H1 (cell line): ENCODE measurements at regions not wholly inside any gene's neighbourhood (a gene's known extent, or its start where the extent isn't known, plus 50 kb on each side); places are given as distances from the start of the nearest gene placed in this dataset.

Experiments
- CTCF ChIA-PET: fragments of 300-600 bp; sonication (Branson Sonifier 250); formaldehyde crosslinking; loops from one replicate; lab custom pipeline; 2021; ENCODE audit not compliant: partially characterized antibody; lab: Charles Lee
- POLR2A ChIA-PET: fragments of 300-600 bp; sonication (Branson Sonifier 250); formaldehyde crosslinking; loops from one replicate; lab custom pipeline; 2021; ENCODE audit warnings: inconsistent platforms; ENCODE audit not compliant: partially characterized antibody; lab: Charles Lee
- DNase-seq, 2 experiments: peaks; one replicate each; pipeline versions ENCODE4 v3.0.0 to v3.0.0-alpha.2; 2010 to 2022; ENCODE audit warnings: low spot score in 2 of 2, low read depth in 1 of 2, mixed read lengths in 1 of 2
- FAIRE-seq: peaks from 2 replicates; lab custom pipeline; 2011; peaks lifted over from hg19 to GRCh38; lab: Jason Lieb, UNC
- H2AFZ ChIP-seq: 2 replicates; pipeline ENCODE4 v1.8.1; 2012; ENCODE audit warnings: low read length, inconsistent platforms
- H2AK5ac ChIP-seq: 2 replicates; pipeline ENCODE4 v1.6.1; 2013; ENCODE audit warnings: low read depth, low read length
- H2BK120ac ChIP-seq: replicated peaks from 2 replicates; pipeline ENCODE3; 2013; ENCODE audit warnings: low read depth, low read length, inconsistent platforms
- H2BK12ac ChIP-seq: 2 replicates; pipeline ENCODE4 v1.6.1; 2013; ENCODE audit warnings: low read depth, low read length
- H2BK15ac ChIP-seq: 2 replicates; pipeline ENCODE4 v1.6.1; 2013; ENCODE audit warnings: low read length
- H2BK20ac ChIP-seq: 2 replicates; pipeline ENCODE4 v1.6.1; 2013; ENCODE audit warnings: low read length
- H2BK5ac ChIP-seq: 2 replicates; pipeline ENCODE4 v1.6.1; 2013; ENCODE audit warnings: low read depth, low read length
- H3K14ac ChIP-seq: 2 replicates; pipeline ENCODE4 v1.6.1; 2013; ENCODE audit warnings: inconsistent platforms; ENCODE audit not compliant: insufficient read length
- H3K18ac ChIP-seq: 2 replicates; pipeline ENCODE4 v1.6.1; 2013; ENCODE audit warnings: low read length; ENCODE audit errors: extremely low read depth
- H3K23ac ChIP-seq: 2 replicates; pipeline ENCODE4 v1.6.1; 2013; ENCODE audit warnings: inconsistent platforms; ENCODE audit not compliant: insufficient read length
- H3K23me2 ChIP-seq: 2 replicates; pipeline ENCODE4 v1.6.1; 2013; ENCODE audit warnings: low read depth, low read length
- H3K27ac ChIP-seq: 2 replicates; pipeline ENCODE4 v1.6.1; 2011; ENCODE audit warnings: low read depth, low read length, inconsistent platforms
- H3K27me3 ChIP-seq, 4 experiments: replicated peaks in 1 of 4; 1 replicate in 1 of 4; 2 replicates in 3 of 4; pipeline versions ENCODE4 v1.6.1 to v1.8.1; 2011 to 2013; ENCODE audit warnings: low read length in 3 of 4, mild to moderate bottlenecking in 3 of 4, inconsistent platforms in 2 of 4, mixed read lengths in 2 of 4, moderate library complexity in 1 of 4; ENCODE audit not compliant: control insufficient read depth in 3 of 4, insufficient read depth in 3 of 4; ENCODE audit errors: extremely low read depth in 1 of 4
- H3K36me3 ChIP-seq, 4 experiments: 2 replicates each; pipeline versions ENCODE4 v1.6.1 to v1.8.1; 2011 to 2013; ENCODE audit warnings: mild to moderate bottlenecking in 4 of 4, low read length in 3 of 4, moderate library complexity in 2 of 4, control low read depth in 1 of 4, inconsistent platforms in 1 of 4; ENCODE audit not compliant: insufficient read depth in 4 of 4, control insufficient read depth in 2 of 4
- H3K4ac ChIP-seq: replicated peaks from 2 replicates; pipeline ENCODE3; 2013; ENCODE audit warnings: low read length, low read depth, mixed read lengths, inconsistent platforms; ENCODE audit not compliant: insufficient read length
- H3K4me1 ChIP-seq, 4 experiments: replicated peaks in 1 of 4; 1 replicate in 1 of 4; 2 replicates in 3 of 4; pipeline versions ENCODE4 v1.6.1 to v1.8.1; 2011 to 2013; ENCODE audit warnings: low read length in 3 of 4, inconsistent platforms in 2 of 4, mixed read lengths in 1 of 4; ENCODE audit not compliant: insufficient read depth in 4 of 4, control insufficient read depth in 3 of 4
- H3K4me2 ChIP-seq, 2 experiments: 2 replicates each; pipeline versions ENCODE4 v1.6.1 to v1.8.1; 2011 to 2013; ENCODE audit warnings: low read depth in 2 of 2, low read length in 2 of 2, control low read depth in 1 of 2, inconsistent platforms in 1 of 2, mild to moderate bottlenecking in 1 of 2; ENCODE audit not compliant: insufficient read depth in 1 of 2
- H3K4me3 ChIP-seq, 4 experiments: fragments of 200-600, 300-600 bp in 1 of 4; sonication (generic), shearing (Covaris generic), sonication (Bioruptor Twin) in 1 of 4; 2 replicates each; pipeline versions ENCODE4 v1.5.1 to v1.8.1; 2011 to 2016; ENCODE audit warnings: low read length in 4 of 4, low read depth in 3 of 4, control low read depth in 2 of 4, inconsistent platforms in 2 of 4, mild to moderate bottlenecking in 2 of 4, mixed read lengths in 1 of 4, moderate library complexity in 1 of 4; ENCODE audit not compliant: insufficient read depth in 2 of 4; ENCODE audit errors: extremely low read depth in 1 of 4
- H3K56ac ChIP-seq: replicated peaks from 2 replicates; pipeline ENCODE3; 2013; ENCODE audit warnings: low read depth, mild to moderate bottlenecking, mixed read lengths, low read length, inconsistent platforms; ENCODE audit not compliant: insufficient read length
- H3K79me1 ChIP-seq: 2 replicates; pipeline ENCODE4 v1.6.1; 2013; ENCODE audit warnings: low read depth, low read length, control low read depth
- H3K79me2 ChIP-seq, 2 experiments: 2 replicates each; pipeline versions ENCODE4 v1.6.1 to v1.8.1; 2012 to 2013; ENCODE audit warnings: low read length in 2 of 2, mild to moderate bottlenecking in 2 of 2, inconsistent platforms in 1 of 2; ENCODE audit not compliant: insufficient read depth in 2 of 2, control insufficient read depth in 1 of 2
- H3K9ac ChIP-seq, 4 experiments: replicated peaks in 1 of 4; 1 replicate in 1 of 4; 2 replicates in 3 of 4; pipeline versions ENCODE4 v1.6.1 to v1.8.1; 2011 to 2013; ENCODE audit warnings: low read depth in 3 of 4, low read length in 3 of 4, control low read depth in 2 of 4, mild to moderate bottlenecking in 2 of 4, moderate library complexity in 2 of 4, inconsistent platforms in 1 of 4; ENCODE audit errors: extremely low read depth in 1 of 4
- H3K9me3 ChIP-seq, 2 experiments: 2 replicates each; pipeline versions ENCODE4 v1.6.1 to v1.8.1; 2012 to 2013; ENCODE audit warnings: mild to moderate bottlenecking in 2 of 2, moderate library complexity in 2 of 2, control low read depth in 1 of 2, inconsistent platforms in 1 of 2, low read depth in 1 of 2, low read length in 1 of 2, mixed read lengths in 1 of 2; ENCODE audit not compliant: insufficient read depth in 2 of 2
- H4K20me1 ChIP-seq, 2 experiments: replicated peaks in 1 of 2; 2 replicates each; pipeline versions ENCODE3 to v1.8.1; 2011 to 2013; ENCODE audit warnings: inconsistent platforms in 2 of 2, low read length in 2 of 2, mild to moderate bottlenecking in 1 of 2; ENCODE audit not compliant: insufficient read depth in 2 of 2, control insufficient read depth in 1 of 2
- H4K5ac ChIP-seq: 2 replicates; pipeline ENCODE4 v1.6.1; 2013; ENCODE audit warnings: low read length, low read depth, mixed read lengths, inconsistent platforms; ENCODE audit not compliant: insufficient read length
- H4K8ac ChIP-seq: 2 replicates; pipeline ENCODE4 v1.8.0; 2013; ENCODE audit warnings: mild to moderate bottlenecking, moderate library complexity, low read length, inconsistent platforms; ENCODE audit not compliant: insufficient read depth; ENCODE audit errors: extremely low read depth
- H4K91ac ChIP-seq: replicated peaks from 2 replicates; pipeline ENCODE3; 2013; ENCODE audit warnings: low read length, mixed read lengths, inconsistent platforms; ENCODE audit not compliant: insufficient read length
- BACH1 ChIP-seq: IDR thresholded peaks from 2 replicates; pipeline ENCODE4 v1.6.1; 2012; ENCODE audit warnings: low read length, improper control_type of control experiment
- GABPA ChIP-seq: IDR thresholded peaks from 2 replicates; pipeline ENCODE4 v1.6.1; 2011; ENCODE audit warnings: mild to moderate bottlenecking, low read length, moderate library complexity, borderline replicate concordance; ENCODE audit not compliant: insufficient read depth
- JUN ChIP-seq: IDR thresholded peaks from 2 replicates; pipeline ENCODE4 v1.6.1; 2011; ENCODE audit warnings: low read depth, mild to moderate bottlenecking, improper control_type of control experiment, low read length
- KDM5A ChIP-seq: fragments of 200-600 bp; IDR thresholded peaks from 2 replicates; pipeline ENCODE4 v1.7.1; 2012; ENCODE audit warnings: mild to moderate bottlenecking, low read length, inconsistent platforms, mixed read lengths
- RBBP5 ChIP-seq: IDR thresholded peaks from 2 replicates; pipeline ENCODE4 v1.7.1; 2012; ENCODE audit warnings: low read depth, mild to moderate bottlenecking, inconsistent platforms, low read length, moderate library complexity, borderline replicate concordance
- RNF2 ChIP-seq: fragments of 200-900, 300-1000 bp; sonication (generic); IDR thresholded peaks from 2 replicates; pipeline ENCODE4 v1.7.1; 2016; ENCODE audit warnings: borderline replicate concordance, low read depth, mild to moderate bottlenecking, antibody characterized with exemption, low read length; ENCODE audit not compliant: poor library complexity, severe bottlenecking; ENCODE audit errors: missing control alignments
- SIN3A ChIP-seq, 2 experiments: IDR thresholded peaks in 1 of 2; conservative IDR thresholded peaks in 1 of 2; 2 replicates each; pipeline ENCODE4 v1.6.1; 2011 to 2012; ENCODE audit warnings: low read length in 2 of 2, improper control_type of control experiment in 1 of 2, low read depth in 1 of 2, mild to moderate bottlenecking in 1 of 2
- WGBS, 2 experiments: shearing (Covaris generic) in 1 of 2; methylation state at CpG; one replicate each; pipeline versions ENCODE4 v1.1.6 to v1.1.7; 2013 to 2015; ENCODE audit warnings: low lambda C conversion rate in 2 of 2, mixed read lengths in 2 of 2, inconsistent platforms in 1 of 2, low coverage in 1 of 2, missing lambda C conversion rate in 1 of 2; ENCODE audit not compliant: insufficient replicate concordance in 2 of 2, insufficient coverage in 1 of 2, insufficient read length in 1 of 2; ENCODE audit errors: extremely low coverage in 1 of 2, missing lambda C conversion rate in 1 of 2; 5-methylcytosine and 5-hydroxymethylcytosine counted together

- Histone ChIP-seq H3K27ac (no peak overlapping the region), H2BK15ac (no peak overlapping the region), H3K79me1 (no peaks in the 10 kb centered on the region), H3K4me2 (no peak overlapping the region), H3K18ac (no peak overlapping the region), H2BK20ac (no peak overlapping the region), H2AK5ac (no peak overlapping the region), H4K20me1 (no peaks in the 10 kb centered on the region), H3K9ac (no peak overlapping the region), H3K14ac (no peak overlapping the region), H3K56ac (no peak overlapping the region), H3K23me2 (no peaks in the 10 kb centered on the region), H2BK12ac (no peak overlapping the region), H3K4ac (no peak overlapping the region), H2AFZ (no peak overlapping the region), H3K27me3 (no peaks in the 10 kb centered on the region), H4K5ac (no peak overlapping the region), H2BK120ac (no peak overlapping the region), H3K4me3 (no peak overlapping the region), H4K91ac (no peak overlapping the region), H4K8ac (no peak overlapping the region), H3K36me3 (no peaks in the 10 kb centered on the region), H2BK5ac (no peak overlapping the region), H3K4me1 (no peaks in the 10 kb centered on the region), H3K79me2 (no peaks in the 10 kb centered on the region), H3K9me3 (no peaks in the 10 kb centered on the region), H3K23ac (no peak overlapping the region)
- WGBS, 2 experiments, result 88% methylated on average over 2 of the region's 2 CpGs; no CpG with 5 or more reads in 1 of the 2 experiments
- DNase-seq (no peak), FAIRE-seq (no peak)
- CTCF ChIA-PET, result interaction anchor here (0.6 to 3.9 kb wide), 7 partner anchors 9 to 125 kb away, joined by 3 to 14 read pairs (median 5); no protein-coding TSS in a partner anchor
- TF ChIP-seq RBBP5 (no peak), JUN (no peak), RNF2 (no peak), KDM5A (no peak), BACH1 (no peak), GABPA (no peak), SIN3A (conservative IDR thresholded peaks at IDR 0.05 in 1 of 2, IDR thresholded peaks at IDR 0.05 in 1 of 2; ENCODE audit: low read depth in 1 of 2, low read length in 2 of 2) (no peak)
- POLR2A ChIA-PET, result no interaction called here
Measured at GRCh38 chr4:15362541-15362940, 65.3 kb upstream of the C1QTNF7 start.
